ENCODE measurements at regions not wholly inside any gene's neighbourhood (a gene's known extent, or its start where the extent isn't known, plus 50 kb on each side); places are given as distances from the start of the nearest gene placed in this dataset.
"Not testable (repeated sequence)": the region's sequence is repeated elsewhere in the genome, so short reads cannot be mapped to it uniquely, and the experiment has no call there.

DNA sequence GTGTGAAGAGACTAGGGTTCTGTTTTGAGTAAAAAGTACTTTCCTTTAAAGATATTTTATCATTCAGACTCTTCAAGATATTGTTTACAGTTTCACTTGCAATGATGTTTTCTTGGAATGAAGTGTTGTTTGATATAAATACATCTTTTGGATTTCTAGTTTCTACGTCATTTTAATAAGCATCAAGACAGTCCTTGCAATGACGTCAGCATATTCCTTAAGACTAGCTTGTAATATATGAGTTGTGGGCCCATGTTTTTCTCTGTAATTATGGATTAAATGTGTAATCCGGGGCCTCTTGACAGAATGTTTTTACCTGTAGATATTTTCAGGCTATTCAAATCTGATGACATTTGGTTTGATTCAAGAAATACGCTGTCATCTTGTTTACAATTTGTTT, 66.1 kb downstream of the RBMX2 start:
- no peak for DNase-seq

DNA sequence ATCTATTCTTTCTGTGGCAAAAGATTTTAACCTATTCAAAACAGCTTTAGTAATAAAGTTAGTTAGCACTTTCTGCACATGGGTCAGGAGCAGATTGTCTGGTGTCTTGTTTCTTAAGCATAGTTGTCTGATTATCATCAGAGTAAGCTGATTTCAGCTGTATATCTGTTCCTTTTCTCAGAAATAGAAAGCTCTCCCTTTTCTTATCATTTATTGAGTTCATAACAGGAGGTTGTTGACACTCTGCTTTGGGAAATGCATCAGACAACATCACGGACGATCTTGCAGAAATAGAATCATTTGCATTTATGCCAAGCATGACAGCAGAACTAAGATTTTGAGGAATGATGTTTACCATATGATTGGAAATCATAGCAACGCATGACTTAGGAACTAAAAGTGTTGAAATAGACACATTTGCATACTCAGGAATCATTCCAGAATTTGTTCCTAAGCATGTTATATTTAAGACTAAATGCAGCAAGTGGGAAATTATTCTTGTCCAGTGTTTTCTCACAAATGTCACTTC, 66.7 kb downstream of the RBMX2 start:
- no peak for DNase-seq

DNA sequence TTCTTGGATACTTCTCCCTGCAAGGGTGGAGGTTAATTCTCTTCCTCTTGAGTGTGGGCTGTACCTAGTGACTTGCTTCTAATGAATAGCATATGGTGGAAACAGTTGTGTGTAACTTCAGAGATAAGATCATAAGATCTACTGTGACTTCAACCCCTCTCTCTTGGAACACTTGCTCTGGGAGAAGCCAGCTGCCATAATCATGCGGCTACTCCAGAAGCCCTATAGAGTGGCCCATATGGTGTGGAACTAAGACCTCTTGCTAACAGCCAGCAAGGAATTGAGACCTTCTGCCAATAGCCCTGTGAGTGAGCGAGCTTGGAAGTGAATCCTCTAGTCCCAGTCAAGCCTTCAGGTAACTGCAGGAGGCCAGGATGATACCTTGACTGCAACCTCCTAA, 81.1 kb downstream of the RBMX2 start:
- no peak for DNase-seq

- no peak for DNase-seq
Observed at GRCh38 chrX:130485870-130486269, 84.1 kb downstream of the RBMX2 start.

- DNase-seq = not testable (repeated sequence)
Observed at GRCh38 chrX:130495502-130495901, 93.7 kb downstream of the RBMX2 start.

DNA sequence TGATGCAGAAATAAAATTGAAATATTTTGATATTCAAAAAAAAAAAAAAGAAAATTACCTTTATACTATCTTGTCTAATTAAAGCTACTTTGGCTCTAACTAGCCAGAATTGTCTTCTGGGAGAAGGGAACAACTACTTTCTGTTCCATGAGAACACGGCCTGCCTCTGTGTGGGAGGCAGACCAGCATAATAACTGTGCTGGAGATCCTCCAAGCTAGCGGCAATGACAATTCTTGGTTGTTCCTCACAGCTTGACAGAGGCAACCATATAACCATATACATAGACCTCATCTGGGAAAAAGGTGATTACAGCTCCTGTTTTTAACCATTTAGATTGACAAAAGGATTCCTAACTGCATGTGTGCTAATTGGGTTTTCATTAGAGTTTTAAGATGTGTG, 95.7 kb downstream of the RBMX2 start:
- peak in 49 of 56 donors; percentile 0 to 76 (median 28) for DNase-seq

GRCh38 chrX:130498653-130499274, 97.0 kb downstream of the RBMX2 start:
- no peak for DNase-seq

GRCh38 chrX:130502016-130502570, 100.3 kb downstream of the RBMX2 start:
- no peak for DNase-seq

DNA sequence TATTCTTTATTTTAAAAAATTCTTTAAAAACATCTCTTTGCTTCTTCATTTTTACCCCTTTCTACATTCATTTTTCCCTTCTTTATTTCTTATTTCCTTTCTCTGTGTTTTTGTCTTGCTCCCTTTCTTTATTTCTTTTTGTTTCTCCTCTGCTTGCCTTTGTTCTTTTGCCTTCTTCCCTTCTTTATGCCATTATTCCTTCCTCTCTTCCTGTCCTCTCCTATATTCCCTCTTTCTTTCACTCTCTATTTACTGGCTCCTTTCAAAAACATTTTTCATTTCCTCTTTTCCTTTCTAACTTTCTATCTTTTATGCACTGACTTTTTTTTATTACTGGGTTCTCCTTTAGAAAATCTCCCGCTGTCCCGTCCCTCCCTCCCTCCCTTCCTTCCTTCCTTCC, 102.2 kb downstream of the RBMX2 start:
- DNase-seq = no peak

- DNase-seq = no peak
Observed at GRCh38 chrX:130507015-130507414, 105.2 kb downstream of the RBMX2 start.

DNA sequence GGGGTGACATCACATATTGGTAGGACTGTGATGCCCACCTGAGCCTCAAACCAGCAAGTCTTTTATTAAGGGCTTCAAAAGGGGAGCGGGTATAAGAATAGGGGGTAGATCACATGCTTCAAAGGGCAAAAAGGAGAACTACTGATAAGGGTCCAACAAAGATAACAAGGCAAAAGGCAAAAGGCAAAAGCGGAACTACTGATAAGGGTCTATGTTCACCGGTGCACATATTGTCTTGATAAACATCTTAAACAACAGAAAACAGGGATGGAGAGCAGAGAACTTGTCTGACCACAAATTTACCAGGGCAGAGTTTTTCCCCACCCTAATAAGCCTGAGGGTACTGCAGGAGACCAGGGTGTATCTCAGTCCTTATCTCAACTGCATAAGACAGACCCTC, 110.7 kb downstream of the RBMX2 start:
- DNase-seq = not testable (repeated sequence)

DNA sequence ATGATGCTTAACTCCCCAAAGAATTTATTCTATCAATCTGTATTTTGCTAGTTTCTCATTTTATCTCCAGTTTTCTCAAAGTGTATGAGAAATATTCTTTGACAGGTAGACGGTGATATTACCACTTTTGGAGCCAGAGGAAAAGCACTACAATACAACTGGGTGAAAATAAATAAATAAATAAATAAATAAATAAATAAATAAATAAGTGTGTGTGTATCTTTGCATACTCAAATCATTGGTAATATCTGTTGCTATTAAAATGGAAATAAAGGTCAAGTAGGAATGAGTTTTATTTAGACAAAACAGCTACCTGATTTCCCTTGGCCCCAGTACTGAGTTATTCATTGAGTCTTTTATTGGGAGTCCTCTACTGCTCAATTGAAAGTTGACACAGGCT, 114.3 kb downstream of the RBMX2 start:
- no peak for DNase-seq

- DNase-seq = peak in 40 of 56 donors; percentile 0 to 64 (median 18)
Observed at GRCh38 chrX:130523460-130524394, 121.9 kb downstream of the RBMX2 start.

DNA sequence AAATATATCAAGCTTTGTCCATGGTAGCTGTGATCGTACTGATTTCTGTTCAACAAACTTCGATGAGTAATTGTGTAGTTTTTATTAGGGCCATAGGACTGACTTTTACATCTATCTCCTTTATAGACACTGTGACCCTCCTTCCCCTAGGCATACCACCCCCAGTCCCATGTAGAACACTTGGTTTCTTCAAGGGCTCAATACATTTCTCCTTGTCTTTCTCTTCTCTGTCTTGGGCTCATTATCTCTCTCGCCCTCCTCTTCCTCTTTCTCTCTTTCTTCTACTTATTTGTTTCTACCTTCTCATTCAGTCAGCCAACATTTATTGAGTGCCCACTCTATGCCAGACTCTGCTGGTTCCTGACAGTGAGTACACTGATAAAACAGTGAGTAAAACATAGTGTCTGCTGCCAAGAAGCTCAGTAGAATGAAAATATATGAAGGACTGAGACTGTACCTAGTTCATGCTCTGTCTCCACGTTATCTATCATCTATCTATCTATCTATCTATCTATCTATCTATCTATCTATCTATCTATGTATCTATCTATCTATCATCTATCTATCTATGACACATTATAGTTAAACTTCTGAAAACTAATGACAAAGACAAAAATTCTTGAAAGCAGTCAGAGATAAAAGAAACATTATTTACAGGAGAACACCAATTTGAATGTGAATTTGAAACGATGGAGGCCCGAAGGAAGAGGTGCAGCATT, 122.8 kb downstream of the RBMX2 start:
- DNase-seq = no peak

GRCh38 chrX:130529531-130529930, 127.7 kb downstream of the RBMX2 start:
- no peak for DNase-seq

DNA sequence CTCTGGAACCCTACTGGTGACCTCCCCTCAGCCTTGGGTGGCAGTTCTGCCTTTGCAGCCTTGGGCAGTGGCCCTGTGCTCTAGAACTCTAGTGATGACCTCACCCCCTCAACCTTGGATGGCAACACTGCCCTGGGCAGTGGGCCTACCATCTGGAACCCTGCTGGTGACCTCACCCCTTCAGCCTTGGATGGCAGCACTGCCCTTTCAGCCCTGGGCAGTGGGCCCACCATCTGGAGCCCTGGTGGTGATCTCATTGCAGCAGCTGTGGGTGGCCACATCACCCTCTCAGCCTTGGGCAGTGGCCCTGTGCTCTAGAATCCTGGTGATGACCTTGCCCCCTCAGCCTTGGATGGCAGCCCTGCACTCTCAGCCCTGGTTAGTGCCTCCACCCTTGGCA, 129.3 kb downstream of the RBMX2 start:
- DNase-seq = peak in 4 of 56 donors; percentile 0 to 9 (median 0)

- peak in 27 of 56 donors; percentile 0 to 48 (median 4) for DNase-seq
Observed at GRCh38 chrX:130539721-130540321, 138.0 kb downstream of the RBMX2 start.

GRCh38 chrX:130543603-130544325, 142.0 kb downstream of the RBMX2 start:
- DNase-seq = no peak

GRCh38 chrX:130545796-130546195, 144.0 kb downstream of the RBMX2 start:
- DNase-seq = no peak

DNA sequence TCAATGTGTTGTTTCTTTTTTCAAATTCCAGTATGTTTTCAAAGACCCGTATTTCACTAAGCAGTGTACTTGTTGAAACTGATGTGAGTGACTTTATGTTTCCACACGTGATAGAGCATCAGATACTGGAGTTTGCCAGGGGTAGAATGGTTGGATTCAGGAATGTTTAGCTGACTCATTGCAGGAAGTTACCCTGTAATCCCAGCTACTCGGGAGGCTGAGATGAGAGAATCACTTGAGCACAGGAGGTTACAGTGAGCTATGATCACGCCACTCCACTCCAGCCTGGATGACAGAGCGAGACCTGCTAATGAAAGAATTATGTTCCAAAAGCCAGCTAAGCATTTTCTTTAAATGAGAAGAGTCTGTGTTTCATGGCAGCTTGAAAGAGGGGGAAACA, 147.6 kb downstream of the RBMX2 start:
- not testable (repeated sequence) for DNase-seq
